Activated CD4-positive, alpha-beta memory T cell treated with anti-CD3 and anti-CD28 coated beads, Interleukin-2, amount 10 ng/mL, durations not matched to agents 7 days and 5 days (primary cell): ENCODE measurements at regions not wholly inside any gene's neighbourhood (a gene's known extent, or its start where the extent isn't known, plus 50 kb on each side); places are given as distances from the start of the nearest gene placed in this dataset.

ENCODE experiments used
- CTCF ChIA-PET: fragments of 350-600 bp; sonication (Branson Sonifier 250); formaldehyde crosslinking; loops from one replicate; lab custom pipeline; 2021; ENCODE audit warnings: antibody characterized with exemption, inconsistent platforms; lab: Charles Lee
- POLR2A ChIA-PET: fragments of 350-600 bp; sonication (Branson Sonifier 250); formaldehyde crosslinking; loops from one replicate; lab custom pipeline; 2021; ENCODE audit warnings: antibody characterized with exemption; lab: Charles Lee
- DNase-seq: peaks from one replicate; pipeline ENCODE4 v3.0.0-alpha.2; 2020
- H3K27ac Mint-ChIP-seq: one replicate; pipeline ENCODE4 v1.8.0; 2021; ENCODE audit warnings: mild to moderate bottlenecking, mixed read lengths
- H3K27me3 Mint-ChIP-seq: one replicate; pipeline ENCODE4 v1.8.0; 2021; ENCODE audit warnings: mixed read lengths
- H3K36me3 Mint-ChIP-seq: one replicate; pipeline ENCODE4 v1.8.0; 2021; ENCODE audit warnings: low read depth, mixed read lengths
- H3K4me1 Mint-ChIP-seq: one replicate; pipeline ENCODE4 v1.8.0; 2021; ENCODE audit warnings: mixed read lengths
- H3K4me3 Mint-ChIP-seq: one replicate; pipeline ENCODE4 v1.8.0; 2021; ENCODE audit warnings: mild to moderate bottlenecking, mixed read lengths
- H3K9me3 Mint-ChIP-seq: one replicate; pipeline ENCODE4 v1.8.0; 2021; ENCODE audit warnings: mixed read lengths

DNA sequence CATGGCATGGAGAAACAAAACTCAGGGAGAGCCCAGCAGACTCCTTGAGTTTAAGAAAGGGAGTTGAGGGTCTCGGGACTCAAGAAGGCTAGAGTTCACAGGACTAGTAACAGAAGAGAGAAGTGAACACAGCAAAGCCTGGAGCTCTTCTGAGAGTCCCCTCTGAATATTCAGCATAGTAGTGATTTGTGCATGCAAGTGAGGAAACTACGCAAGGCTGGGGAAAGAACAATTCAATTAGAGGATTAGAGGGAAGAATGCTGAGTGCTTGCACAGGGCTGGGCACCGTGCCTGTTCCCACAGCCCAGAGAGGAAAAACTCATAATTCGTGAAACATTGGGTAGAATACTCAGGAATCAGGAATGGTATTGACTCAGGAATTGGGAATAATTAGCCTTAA is 540.0 kb upstream of the SALL1 start:
- Mint-ChIP-seq H3K27me3 (no peaks in the 10 kb centered on the region), H3K4me3 (no peak overlapping the region), H3K36me3 (no peaks in the 10 kb centered on the region), H3K27ac (no peak overlapping the region), H3K4me1 (no peaks in the 10 kb centered on the region), H3K9me3 (peaks cover 17% of the 10 kb centered on the region)
- POLR2A ChIA-PET, result no interaction called here
- CTCF ChIA-PET, result no interaction called here
- no peak for DNase-seq

DNA sequence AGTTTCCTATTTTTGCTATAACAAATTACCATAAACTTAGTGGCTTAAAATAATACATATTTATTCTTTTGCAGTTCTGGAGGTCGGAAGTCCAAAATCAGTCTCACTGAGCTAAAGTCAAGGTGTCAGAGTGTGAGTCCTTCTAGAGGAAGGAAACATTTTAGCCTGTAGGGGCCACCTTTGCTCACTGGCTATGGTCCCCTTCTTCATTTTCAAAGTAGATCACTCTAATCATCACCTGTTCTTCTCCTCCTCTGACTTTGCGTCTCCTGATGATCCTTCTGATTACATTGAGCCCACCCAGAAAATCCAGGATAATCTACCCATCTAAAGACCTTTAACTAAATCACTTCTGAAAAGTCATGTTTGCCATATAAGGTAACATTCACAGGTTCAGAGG is 534.4 kb upstream of the SALL1 start:
- ChIA-PET CTCF (no interaction called here), POLR2A (no interaction called here)
- Mint-ChIP-seq H3K4me1 (no peaks in the 10 kb centered on the region), H3K36me3 (no peaks in the 10 kb centered on the region), H3K4me3 (no peak overlapping the region), H3K27ac (no peak overlapping the region), H3K9me3 (peaks cover 9% of the 10 kb centered on the region), H3K27me3 (no peaks in the 10 kb centered on the region)
- DNase-seq, result no peak

DNA sequence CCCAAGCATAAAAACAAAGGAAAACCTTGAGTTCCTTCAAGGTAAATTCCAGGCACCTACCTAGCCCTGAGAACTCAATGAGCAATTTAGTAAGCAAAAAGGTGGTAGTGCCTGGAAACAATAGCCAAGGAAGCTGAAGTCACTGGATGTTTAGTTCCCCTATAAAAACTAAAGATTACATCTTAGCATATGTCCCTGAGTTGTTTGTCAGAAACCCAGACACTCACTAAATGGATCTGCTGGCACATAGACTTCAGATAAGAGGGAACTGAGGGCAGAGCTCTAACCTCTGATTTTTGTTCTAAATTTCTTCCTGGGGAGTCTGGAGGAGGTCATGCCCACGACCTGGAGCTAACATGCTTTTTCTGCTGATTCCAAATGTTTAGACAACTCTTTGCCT is 532.8 kb upstream of the SALL1 start:
- ChIA-PET CTCF (no interaction called here), POLR2A (no interaction called here)
- no peaks in the 10 kb centered on the region for H3K27me3 Mint-ChIP-seq
- H3K36me3 Mint-ChIP-seq, result no peaks in the 10 kb centered on the region
- H3K4me3 Mint-ChIP-seq, result no peak overlapping the region
- peaks cover 6% of the 10 kb centered on the region for H3K9me3 Mint-ChIP-seq
- H3K27ac Mint-ChIP-seq, result no peak overlapping the region
- no peak for DNase-seq
- H3K4me1 Mint-ChIP-seq, result no peaks in the 10 kb centered on the region

DNA sequence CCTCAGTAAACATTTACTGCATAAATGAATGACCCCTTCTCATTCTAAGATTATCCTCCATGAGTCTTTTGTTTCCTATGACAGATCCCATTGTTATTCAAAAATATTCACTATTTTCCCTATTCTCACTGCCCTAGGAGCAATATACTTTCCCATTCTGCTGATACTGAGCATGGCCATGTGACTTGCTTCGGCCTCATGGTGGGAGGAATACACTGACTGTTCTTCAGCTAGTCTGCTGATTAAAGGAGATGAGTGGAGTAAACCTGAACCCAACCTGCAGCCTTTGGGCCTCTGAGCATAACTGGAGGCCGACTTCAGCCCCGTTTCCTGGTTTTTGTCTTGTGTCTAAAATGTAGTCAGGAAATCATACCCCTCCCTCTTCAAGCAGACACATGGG is 531.8 kb upstream of the SALL1 start:
- peaks cover 6% of the 10 kb centered on the region for H3K9me3 Mint-ChIP-seq
- DNase-seq, result no peak
- POLR2A ChIA-PET, result no interaction called here
- no peaks in the 10 kb centered on the region for H3K36me3 Mint-ChIP-seq
- H3K27me3 Mint-ChIP-seq, result no peaks in the 10 kb centered on the region
- CTCF ChIA-PET, result no interaction called here
- H3K4me1 Mint-ChIP-seq, result no peaks in the 10 kb centered on the region
- H3K27ac Mint-ChIP-seq, result no peak overlapping the region
- no peak overlapping the region for H3K4me3 Mint-ChIP-seq

DNA sequence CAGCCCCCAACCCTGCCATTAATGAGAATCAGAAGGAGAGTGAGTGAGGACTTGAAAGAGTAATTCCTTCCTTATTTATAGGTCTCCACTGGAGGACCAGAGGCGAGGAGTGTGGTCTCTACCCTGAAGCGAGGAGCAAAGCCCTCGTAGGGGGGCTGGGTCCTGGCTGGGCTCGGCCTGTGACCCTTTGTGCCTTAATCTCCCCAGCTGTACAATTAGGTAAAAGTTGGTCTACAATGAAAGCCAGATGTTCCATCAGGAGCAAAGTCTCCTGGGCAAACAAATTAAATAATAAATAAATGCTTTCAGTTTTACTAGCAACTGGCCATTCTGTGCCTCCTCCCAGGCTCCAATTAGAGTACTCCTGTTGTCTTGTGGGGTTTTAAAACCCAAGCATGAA is 523.5 kb upstream of the SALL1 start:
- H3K9me3 Mint-ChIP-seq, result peaks cover 9% of the 10 kb centered on the region
- ChIA-PET CTCF (no interaction called here), POLR2A (no interaction called here)
- H3K36me3 Mint-ChIP-seq, result no peaks in the 10 kb centered on the region
- no peak for DNase-seq
- no peak overlapping the region for H3K4me3 Mint-ChIP-seq
- H3K27me3 Mint-ChIP-seq, result no peaks in the 10 kb centered on the region
- no peak overlapping the region for H3K27ac Mint-ChIP-seq
- H3K4me1 Mint-ChIP-seq, result no peaks in the 10 kb centered on the region

DNA sequence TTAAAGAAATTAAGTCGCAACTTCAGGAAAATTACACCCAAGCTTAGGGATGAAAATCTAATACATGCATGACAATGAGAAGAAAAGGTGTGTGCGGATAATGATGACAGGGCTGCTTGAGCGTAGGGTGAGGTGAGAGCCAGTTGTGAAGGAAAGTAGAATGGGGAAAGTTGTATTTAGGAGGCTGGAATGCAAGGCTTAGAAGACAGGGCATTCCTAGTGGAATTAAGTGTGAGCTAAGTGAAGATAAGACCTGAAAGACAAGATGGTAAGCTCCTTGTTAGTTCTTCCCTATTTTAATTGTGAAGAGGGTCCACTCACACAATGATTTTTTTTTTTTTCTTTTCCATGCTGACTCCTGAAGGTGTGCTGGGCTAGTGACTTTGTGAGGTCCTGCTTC is 519.5 kb upstream of the SALL1 start:
- Mint-ChIP-seq H3K27ac (no peak overlapping the region), H3K4me3 (no peak overlapping the region), H3K27me3 (no peaks in the 10 kb centered on the region), H3K4me1 (no peaks in the 10 kb centered on the region), H3K9me3 (peaks cover 12% of the 10 kb centered on the region), H3K36me3 (no peaks in the 10 kb centered on the region)
- POLR2A ChIA-PET, result no interaction called here
- DNase-seq, result no peak
- CTCF ChIA-PET, result no interaction called here

GRCh38 chr16:51666821-51667220 is 515.8 kb upstream of the SALL1 start:
- no peak overlapping the region for H3K4me3 Mint-ChIP-seq
- no peak overlapping the region for H3K27ac Mint-ChIP-seq
- CTCF ChIA-PET, result no interaction called here
- H3K36me3 Mint-ChIP-seq, result no peaks in the 10 kb centered on the region
- H3K27me3 Mint-ChIP-seq, result no peaks in the 10 kb centered on the region
- no peak for DNase-seq
- H3K9me3 Mint-ChIP-seq, result peaks cover 5% of the 10 kb centered on the region
- no peaks in the 10 kb centered on the region for H3K4me1 Mint-ChIP-seq
- POLR2A ChIA-PET, result no interaction called here

DNA sequence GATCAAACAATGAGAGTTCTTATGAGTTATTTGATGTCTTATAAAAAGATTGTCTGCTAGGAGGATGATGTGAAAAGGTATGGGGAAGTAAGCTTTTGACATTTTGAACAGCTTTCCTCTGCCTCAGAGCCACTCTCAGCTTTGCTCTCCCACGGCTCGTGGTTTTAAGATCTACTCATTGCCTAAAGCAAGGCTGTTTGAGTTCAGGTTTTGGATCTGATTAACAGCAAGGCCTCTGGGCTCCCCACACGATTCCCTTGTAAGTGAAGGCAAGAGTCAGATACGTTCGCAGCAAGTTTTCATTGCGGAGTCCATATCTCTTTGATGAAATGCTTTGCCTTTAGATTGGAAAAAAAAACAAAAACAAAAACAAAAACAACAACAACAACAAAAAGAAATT is 515.0 kb upstream of the SALL1 start:
- Mint-ChIP-seq H3K27me3 (no peaks in the 10 kb centered on the region), H3K4me3 (no peak overlapping the region), H3K27ac (no peak overlapping the region), H3K4me1 (no peaks in the 10 kb centered on the region), H3K36me3 (no peaks in the 10 kb centered on the region), H3K9me3 (peaks cover 3% of the 10 kb centered on the region)
- ChIA-PET POLR2A (no interaction called here), CTCF (no interaction called here)
- DNase-seq, result no peak

- H3K27me3 Mint-ChIP-seq, result no peaks in the 10 kb centered on the region
- H3K27ac Mint-ChIP-seq, result no peak overlapping the region
- no peaks in the 10 kb centered on the region for H3K4me1 Mint-ChIP-seq
- peaks cover 3% of the 10 kb centered on the region for H3K9me3 Mint-ChIP-seq
- POLR2A ChIA-PET, result no interaction called here
- CTCF ChIA-PET, result no interaction called here
- no peak for DNase-seq
- H3K4me3 Mint-ChIP-seq, result no peak overlapping the region
- no peaks in the 10 kb centered on the region for H3K36me3 Mint-ChIP-seq
Measured at GRCh38 chr16:51665436-51665998, 514.4 kb upstream of the SALL1 start.

DNA sequence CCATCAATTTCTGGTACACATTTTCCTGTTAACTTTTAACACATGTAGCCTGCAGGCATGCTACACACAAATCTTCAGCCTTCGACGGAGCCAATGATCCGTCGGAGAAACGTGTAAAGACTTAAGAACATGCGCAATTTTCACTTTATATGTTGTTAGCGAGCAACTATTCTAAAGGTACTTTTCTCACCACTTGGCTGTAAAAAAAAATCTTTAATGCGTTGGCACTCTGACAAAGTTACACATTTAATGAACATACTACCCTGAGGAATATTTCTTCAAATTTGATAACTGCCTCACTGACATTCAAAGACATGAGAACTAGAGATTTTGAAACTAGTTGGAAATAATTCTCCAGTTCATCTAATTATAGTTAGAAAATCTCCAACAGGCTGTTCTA is 507.5 kb upstream of the SALL1 start:
- no peak overlapping the region for H3K27ac Mint-ChIP-seq
- no peaks in the 10 kb centered on the region for H3K27me3 Mint-ChIP-seq
- no peaks in the 10 kb centered on the region for H3K4me1 Mint-ChIP-seq
- ChIA-PET CTCF (no interaction called here), POLR2A (no interaction called here)
- H3K9me3 Mint-ChIP-seq, result peaks cover 4% of the 10 kb centered on the region
- no peak for DNase-seq
- H3K4me3 Mint-ChIP-seq, result no peak overlapping the region
- H3K36me3 Mint-ChIP-seq, result no peaks in the 10 kb centered on the region

DNA sequence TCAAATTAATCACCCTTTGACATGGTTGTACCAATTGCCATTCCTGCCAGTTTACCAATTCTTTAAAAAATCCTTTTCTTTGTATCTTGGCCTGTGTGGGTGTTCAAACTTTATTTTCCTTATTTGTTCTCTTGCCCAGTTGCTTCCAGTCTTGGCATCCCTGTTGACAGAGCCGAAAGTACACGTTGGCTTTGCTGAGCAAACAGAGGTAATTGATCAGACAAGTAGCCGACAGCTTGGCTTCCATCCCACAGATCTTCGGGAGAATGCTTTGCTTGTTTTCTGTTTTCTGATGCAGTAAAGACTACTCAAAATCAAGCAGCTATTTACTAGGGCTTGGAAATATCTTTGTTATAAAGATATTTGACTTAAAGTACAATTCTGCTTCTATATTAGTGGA is 506.8 kb upstream of the SALL1 start:
- CTCF ChIA-PET, result no interaction called here
- POLR2A ChIA-PET, result no interaction called here
- H3K27me3 Mint-ChIP-seq, result no peaks in the 10 kb centered on the region
- H3K4me3 Mint-ChIP-seq, result no peak overlapping the region
- H3K9me3 Mint-ChIP-seq, result peaks cover 4% of the 10 kb centered on the region
- H3K27ac Mint-ChIP-seq, result no peak overlapping the region
- no peaks in the 10 kb centered on the region for H3K4me1 Mint-ChIP-seq
- DNase-seq, result no peak
- no peaks in the 10 kb centered on the region for H3K36me3 Mint-ChIP-seq

DNA sequence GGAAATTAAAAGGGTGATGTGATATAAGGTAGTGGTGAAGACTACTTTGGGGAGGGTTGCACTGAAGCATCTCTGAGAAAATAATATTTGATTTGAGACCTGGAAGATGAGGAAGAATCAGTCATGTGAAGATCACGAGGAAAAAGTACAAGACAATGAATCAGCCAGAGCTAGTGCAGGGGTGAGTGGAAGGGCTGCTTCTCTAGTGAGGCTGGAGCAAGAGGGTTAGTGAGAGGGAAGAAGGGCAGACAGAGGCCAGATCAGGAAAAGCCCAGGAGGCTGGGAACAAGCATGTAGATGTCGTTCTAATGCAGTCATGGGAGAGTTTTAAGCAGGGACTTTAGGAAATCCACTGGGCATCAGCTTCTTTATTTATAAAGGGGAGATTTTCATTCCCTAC is 504.2 kb upstream of the SALL1 start:
- POLR2A ChIA-PET, result no interaction called here
- Mint-ChIP-seq H3K4me1 (no peaks in the 10 kb centered on the region), H3K36me3 (no peaks in the 10 kb centered on the region), H3K27ac (no peak overlapping the region), H3K27me3 (no peaks in the 10 kb centered on the region), H3K9me3 (peaks cover 4% of the 10 kb centered on the region), H3K4me3 (no peak overlapping the region)
- CTCF ChIA-PET, result no interaction called here
- no peak for DNase-seq

GRCh38 chr16:51651061-51651466 is 500.0 kb upstream of the SALL1 start:
- no peaks in the 10 kb centered on the region for H3K27me3 Mint-ChIP-seq
- no peak overlapping the region for H3K4me3 Mint-ChIP-seq
- peaks cover 2% of the 10 kb centered on the region for H3K9me3 Mint-ChIP-seq
- DNase-seq, result no peak
- H3K27ac Mint-ChIP-seq, result no peak overlapping the region
- no peaks in the 10 kb centered on the region for H3K4me1 Mint-ChIP-seq
- ChIA-PET POLR2A (no interaction called here), CTCF (no interaction called here)
- no peaks in the 10 kb centered on the region for H3K36me3 Mint-ChIP-seq

DNA sequence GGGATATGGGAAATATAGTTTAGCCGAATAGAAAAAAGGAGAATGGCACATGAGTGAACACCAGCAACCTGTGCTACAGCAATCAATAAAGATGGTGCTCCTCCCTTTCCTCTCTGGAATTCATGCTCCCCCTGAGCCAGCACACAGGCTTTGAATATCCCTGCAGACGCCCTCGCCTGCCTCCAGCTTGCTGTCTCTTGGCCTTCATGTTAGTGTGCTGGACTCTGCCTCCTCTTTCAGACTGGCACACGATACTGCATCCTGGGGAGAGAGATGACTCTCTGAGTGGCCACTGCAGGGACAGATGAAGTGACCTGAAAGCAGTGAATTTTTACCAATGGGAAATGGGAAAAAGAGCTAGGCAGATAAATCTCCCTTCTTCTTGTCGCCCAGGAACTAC is 498.6 kb upstream of the SALL1 start:
- Mint-ChIP-seq H3K36me3 (no peaks in the 10 kb centered on the region), H3K4me3 (no peak overlapping the region), H3K9me3 (peaks cover 2% of the 10 kb centered on the region), H3K4me1 (no peaks in the 10 kb centered on the region), H3K27me3 (no peaks in the 10 kb centered on the region), H3K27ac (no peak overlapping the region)
- no peak for DNase-seq
- POLR2A ChIA-PET, result no interaction called here
- CTCF ChIA-PET, result no interaction called here

GRCh38 chr16:51648526-51648925 is 497.5 kb upstream of the SALL1 start:
- no peaks in the 10 kb centered on the region for H3K4me1 Mint-ChIP-seq
- H3K27me3 Mint-ChIP-seq, result no peaks in the 10 kb centered on the region
- H3K4me3 Mint-ChIP-seq, result no peak overlapping the region
- no peaks in the 10 kb centered on the region for H3K36me3 Mint-ChIP-seq
- H3K27ac Mint-ChIP-seq, result no peak overlapping the region
- ChIA-PET POLR2A (no interaction called here), CTCF (no interaction called here)
- H3K9me3 Mint-ChIP-seq, result peaks cover 2% of the 10 kb centered on the region
- no peak for DNase-seq
